ENCODE measurements at regions not wholly inside any gene's neighbourhood (a gene's known extent, or its start where the extent isn't known, plus 50 kb on each side); places are given as distances from the start of the nearest gene placed in this dataset.
"Not testable (repeated sequence)": the region's sequence is repeated elsewhere in the genome, so short reads cannot be mapped to it uniquely, and the experiment has no call there.

GRCh38 chr16:16563962-16564361 lies 185.0 kb downstream of the NPIPA7 start:
- not testable (repeated sequence) for H2AFZ ChIP-seq; H3K27me3 ChIP-seq (replicated peaks; ENCODE audit: insufficient read depth); H3K9me2 ChIP-seq (ENCODE audit: insufficient read depth); H3K79me2 ChIP-seq (ENCODE audit: insufficient read depth); H3K4me3 ChIP-seq; H3K4me2 ChIP-seq (ENCODE audit: unreplicated experiment); DNase-seq; H3K9me3 ChIP-seq (ENCODE audit: low read depth); H3K9ac ChIP-seq; H3K36me3 ChIP-seq (ENCODE audit: low read depth); H3K27ac ChIP-seq; H3F3A ChIP-seq (ENCODE audit: insufficient read depth); H3K4me1 ChIP-seq (ENCODE audit: insufficient read depth); H4K20me1 ChIP-seq (ENCODE audit: insufficient read depth)
- WGBS, 2 experiments (ENCODE audit: low coverage in 1 of 2, low lambda C conversion rate in 2 of 2, missing lambda C conversion rate in 2 of 2): 23% methylated on average over 1 of the region's 5 CpGs; no CpG with 5 or more reads in 1 of the 2 experiments
- in situ Hi-C loops (cut with MboI): loop anchor here (25.0 kb wide), 1 partner anchor 223 kb away; no protein-coding TSS in a partner anchor

- H3K4me1 ChIP-seq (ENCODE audit: insufficient read depth); H4K20me1 ChIP-seq (ENCODE audit: insufficient read depth); H3K4me2 ChIP-seq (ENCODE audit: unreplicated experiment); H3K36me3 ChIP-seq (ENCODE audit: low read depth); H3K9me2 ChIP-seq (ENCODE audit: insufficient read depth); H3F3A ChIP-seq (ENCODE audit: insufficient read depth); H3K27me3 ChIP-seq (replicated peaks; ENCODE audit: insufficient read depth); H3K27ac ChIP-seq; H3K9ac ChIP-seq; H3K4me3 ChIP-seq; H3K9me3 ChIP-seq (ENCODE audit: low read depth); H2AFZ ChIP-seq; H3K79me2 ChIP-seq (ENCODE audit: insufficient read depth); DNase-seq: not testable (repeated sequence)
- WGBS, 2 experiments (ENCODE audit: low coverage in 1 of 2, low lambda C conversion rate in 2 of 2, missing lambda C conversion rate in 2 of 2): no CpG with 5 or more reads among the region's 7 CpGs
- in situ Hi-C loops (cut with MboI): loop anchor here (25.0 kb wide), 1 partner anchor 222 kb away; no protein-coding TSS in a partner anchor
Measured at GRCh38 chr16:16565326-16565725, 186.4 kb downstream of the NPIPA7 start.

DNA sequence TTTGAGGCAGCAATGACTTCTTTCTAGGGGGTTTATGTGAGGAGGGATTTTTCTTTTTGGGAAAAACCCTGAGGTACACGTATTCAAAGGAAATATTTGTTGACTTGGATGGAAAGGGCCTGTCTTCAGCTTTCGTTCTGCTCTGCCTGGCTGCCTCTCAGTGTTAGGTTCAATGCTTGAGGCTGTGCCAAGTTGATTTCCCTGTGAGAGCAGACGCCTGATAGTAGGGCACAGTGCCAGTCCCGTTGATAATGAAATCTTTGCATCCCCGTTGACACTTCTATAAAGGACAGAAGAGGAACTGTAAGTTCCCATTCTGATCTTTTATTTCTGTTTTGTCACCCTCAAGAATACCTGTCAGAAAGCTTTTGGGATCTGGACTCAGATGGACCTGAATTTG lies 191.1 kb downstream of the NPIPA7 start:
- not testable (repeated sequence) for H3K4me2 ChIP-seq (ENCODE audit: unreplicated experiment); H3K27ac ChIP-seq; H3K9ac ChIP-seq; H3K27me3 ChIP-seq (replicated peaks; ENCODE audit: insufficient read depth); H3K4me1 ChIP-seq (ENCODE audit: insufficient read depth); H4K20me1 ChIP-seq (ENCODE audit: insufficient read depth); H3K79me2 ChIP-seq (ENCODE audit: insufficient read depth); H3K4me3 ChIP-seq; H3K9me3 ChIP-seq (ENCODE audit: low read depth); H3F3A ChIP-seq (ENCODE audit: insufficient read depth); H2AFZ ChIP-seq; DNase-seq; H3K36me3 ChIP-seq (ENCODE audit: low read depth); H3K9me2 ChIP-seq (ENCODE audit: insufficient read depth)
- in situ Hi-C loops (cut with MboI): loop anchor here (25.0 kb wide), 1 partner anchor 217 kb away; no protein-coding TSS in a partner anchor
- 7 to 13% methylated on average over 5 of the region's 5 CpGs for WGBS, 2 experiments (ENCODE audit: low coverage in 1 of 2, low lambda C conversion rate in 2 of 2, missing lambda C conversion rate in 2 of 2)

DNA sequence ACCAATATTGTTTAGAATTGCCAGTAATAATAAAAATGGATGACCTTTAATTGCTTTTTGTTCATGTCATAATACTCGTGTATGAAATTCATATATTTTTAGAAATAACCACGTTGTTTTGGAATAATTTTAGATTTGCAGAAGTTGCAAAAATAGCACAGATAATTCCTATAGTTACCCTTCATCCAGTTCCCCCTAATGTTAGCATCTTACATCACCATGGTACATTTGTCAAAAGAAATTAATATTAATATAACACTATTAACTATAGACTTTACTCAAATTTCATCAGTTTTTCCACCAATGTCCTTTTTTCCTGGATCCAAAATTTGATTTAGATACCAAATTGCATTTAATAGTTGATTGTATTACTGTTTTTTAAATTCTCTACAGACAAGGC lies 191.9 kb downstream of the NPIPA7 start:
- H3K4me1 ChIP-seq (ENCODE audit: insufficient read depth); H3K4me2 ChIP-seq (ENCODE audit: unreplicated experiment); DNase-seq; H3K9me3 ChIP-seq (ENCODE audit: low read depth); H2AFZ ChIP-seq; H3F3A ChIP-seq (ENCODE audit: insufficient read depth); H3K79me2 ChIP-seq (ENCODE audit: insufficient read depth); H3K9me2 ChIP-seq (ENCODE audit: insufficient read depth); H3K9ac ChIP-seq; H3K27me3 ChIP-seq (replicated peaks; ENCODE audit: insufficient read depth); H4K20me1 ChIP-seq (ENCODE audit: insufficient read depth); H3K27ac ChIP-seq; H3K4me3 ChIP-seq; H3K36me3 ChIP-seq (ENCODE audit: low read depth): not testable (repeated sequence)
- 25 to 37% methylated on average over 2 of the region's 2 CpGs for WGBS, 2 experiments (ENCODE audit: low coverage in 1 of 2, low lambda C conversion rate in 2 of 2, missing lambda C conversion rate in 2 of 2)
- in situ Hi-C loops (cut with MboI): loop anchor here (25.0 kb wide), 1 partner anchor 216 kb away; no protein-coding TSS in a partner anchor

GRCh38 chr16:16572130-16572774 lies 193.3 kb downstream of the NPIPA7 start:
- H3K9ac ChIP-seq; H3K4me1 ChIP-seq (ENCODE audit: insufficient read depth); DNase-seq; H3K27ac ChIP-seq; H3K36me3 ChIP-seq (ENCODE audit: low read depth); H3K4me3 ChIP-seq; H3K9me2 ChIP-seq (ENCODE audit: insufficient read depth); H3K27me3 ChIP-seq (replicated peaks; ENCODE audit: insufficient read depth); H3K4me2 ChIP-seq (ENCODE audit: unreplicated experiment); H3K9me3 ChIP-seq (ENCODE audit: low read depth); H2AFZ ChIP-seq; H3F3A ChIP-seq (ENCODE audit: insufficient read depth); H4K20me1 ChIP-seq (ENCODE audit: insufficient read depth); H3K79me2 ChIP-seq (ENCODE audit: insufficient read depth): not testable (repeated sequence)
- in situ Hi-C loops (cut with MboI): loop anchor here (25.0 kb wide), 1 partner anchor 215 kb away; no protein-coding TSS in a partner anchor
- 50 to 56% methylated on average over 8 of the region's 10 CpGs for WGBS, 2 experiments (ENCODE audit: low coverage in 1 of 2, low lambda C conversion rate in 2 of 2, missing lambda C conversion rate in 2 of 2)

- H4K20me1 ChIP-seq (ENCODE audit: insufficient read depth); H3K27me3 ChIP-seq (replicated peaks; ENCODE audit: insufficient read depth); H3K4me3 ChIP-seq; H3K4me1 ChIP-seq (ENCODE audit: insufficient read depth); DNase-seq; H3K36me3 ChIP-seq (ENCODE audit: low read depth); H3F3A ChIP-seq (ENCODE audit: insufficient read depth); H3K79me2 ChIP-seq (ENCODE audit: insufficient read depth); H3K9ac ChIP-seq; H3K9me2 ChIP-seq (ENCODE audit: insufficient read depth); H2AFZ ChIP-seq; in situ Hi-C loops (cut with MboI); H3K27ac ChIP-seq; H3K4me2 ChIP-seq (ENCODE audit: unreplicated experiment); H3K9me3 ChIP-seq (ENCODE audit: low read depth): not testable (repeated sequence)
- WGBS, 2 experiments (ENCODE audit: low coverage in 1 of 2, low lambda C conversion rate in 2 of 2, missing lambda C conversion rate in 2 of 2): 34 to 36% methylated on average over 5 of the region's 5 CpGs
Measured at GRCh38 chr16:16577062-16577461, 198.1 kb downstream of the NPIPA7 start.
